ENCODE measurements at regions not wholly inside any gene's neighbourhood (a gene's known extent, or its start where the extent isn't known, plus 50 kb on each side); places are given as distances from the start of the nearest gene placed in this dataset.

- DNase-seq (ENCODE audit: low read depth, low spot score): no peak
- H3K36me3 Mint-ChIP-seq (ENCODE audit: low read depth): no peaks in the 10 kb centered on the region
- H3K9me3 Mint-ChIP-seq: peaks cover 6% of the 10 kb centered on the region
- H3K27me3 Mint-ChIP-seq (ENCODE audit: low read depth): no peaks in the 10 kb centered on the region
- no peak for TF ChIP-seq CTCF (conservative IDR thresholded peaks at IDR 0.05)
- H3K4me1 Mint-ChIP-seq: no peaks in the 10 kb centered on the region
- H3K27ac Mint-ChIP-seq (ENCODE audit: unreplicated experiment): no peak overlapping the region
- no peak overlapping the region for H3K4me3 Mint-ChIP-seq
These were observed 111.9 kb upstream of the REG3A start for GRCh38 chr2:79271456-79271855.

- no peak overlapping the region for H3K4me3 Mint-ChIP-seq
- TF ChIP-seq CTCF (conservative IDR thresholded peaks at IDR 0.05): no peak
- peaks cover 6% of the 10 kb centered on the region for H3K9me3 Mint-ChIP-seq
- H3K4me1 Mint-ChIP-seq: no peaks in the 10 kb centered on the region
- no peaks in the 10 kb centered on the region for H3K36me3 Mint-ChIP-seq (ENCODE audit: low read depth)
- no peaks in the 10 kb centered on the region for H3K27me3 Mint-ChIP-seq (ENCODE audit: low read depth)
- no peak for DNase-seq (ENCODE audit: low read depth, low spot score)
- H3K27ac Mint-ChIP-seq (ENCODE audit: unreplicated experiment): no peak overlapping the region
These were observed 101.3 kb upstream of the REG3A start for GRCh38 chr2:79260848-79261247.

- no peak for DNase-seq (ENCODE audit: low read depth, low spot score)
- H3K27me3 Mint-ChIP-seq (ENCODE audit: low read depth): no peaks in the 10 kb centered on the region
- no peak for TF ChIP-seq CTCF (conservative IDR thresholded peaks at IDR 0.05)
- H3K36me3 Mint-ChIP-seq (ENCODE audit: low read depth): no peaks in the 10 kb centered on the region
- no peak overlapping the region for H3K27ac Mint-ChIP-seq (ENCODE audit: unreplicated experiment)
- H3K4me1 Mint-ChIP-seq: no peaks in the 10 kb centered on the region
- peaks cover 6% of the 10 kb centered on the region for H3K9me3 Mint-ChIP-seq
- no peak overlapping the region for H3K4me3 Mint-ChIP-seq
These were observed 100.4 kb upstream of the REG3A start for GRCh38 chr2:79259959-79260358.

- Mint-ChIP-seq H3K27me3 (ENCODE audit: low read depth) (no peaks in the 10 kb centered on the region), H3K36me3 (ENCODE audit: low read depth) (no peaks in the 10 kb centered on the region), H3K4me3 (no peak overlapping the region), H3K9me3 (peaks cover 6% of the 10 kb centered on the region), H3K4me1 (no peaks in the 10 kb centered on the region), H3K27ac (ENCODE audit: unreplicated experiment) (no peak overlapping the region)
- TF ChIP-seq CTCF (conservative IDR thresholded peaks at IDR 0.05): no peak
- DNase-seq (ENCODE audit: low read depth, low spot score): no peak
These were observed 99.7 kb upstream of the REG3A start for GRCh38 chr2:79259296-79259695.

GRCh38 chr2:79253243-79253774 lies 93.8 kb upstream of the REG3A start:
- TF ChIP-seq CTCF (conservative IDR thresholded peaks at IDR 0.05): no peak
- Mint-ChIP-seq H3K4me1 (no peaks in the 10 kb centered on the region), H3K27ac (ENCODE audit: unreplicated experiment) (no peak overlapping the region)

GRCh38 chr2:79250656-79251055 lies 91.1 kb upstream of the REG3A start:
- Mint-ChIP-seq H3K27ac (ENCODE audit: unreplicated experiment) (no peak overlapping the region), H3K4me1 (no peaks in the 10 kb centered on the region), H3K9me3 (peaks cover 2% of the 10 kb centered on the region), H3K27me3 (ENCODE audit: low read depth) (no peaks in the 10 kb centered on the region), H3K36me3 (ENCODE audit: low read depth) (no peaks in the 10 kb centered on the region), H3K4me3 (no peak overlapping the region)
- no peak for TF ChIP-seq CTCF (conservative IDR thresholded peaks at IDR 0.05)
- no peak for DNase-seq (ENCODE audit: low read depth, low spot score)

More at GRCh38 chr2:79253243-79253774, 93.8 kb upstream of the REG3A start:
- Mint-ChIP-seq H3K9me3 (peaks cover 2% of the 10 kb centered on the region), H3K4me3 (no peak overlapping the region), H3K27me3 (ENCODE audit: low read depth) (no peaks in the 10 kb centered on the region), H3K36me3 (ENCODE audit: low read depth) (no peaks in the 10 kb centered on the region)
- no peak for DNase-seq (ENCODE audit: low read depth, low spot score)

Measured in neural crest cell (in vitro differentiated cells).